Dedifferentiated amniotic fluid mesenchymal stem cell (primary cell): ENCODE measurements at regions not wholly inside any gene's neighbourhood (a gene's known extent, or its start where the extent isn't known, plus 50 kb on each side); places are given as distances from the start of the nearest gene placed in this dataset.
"Not testable (repeated sequence)": the region's sequence is repeated elsewhere in the genome, so short reads cannot be mapped to it uniquely, and the experiment has no call there.

ENCODE experiments used
- DNase-seq: peaks from one replicate; pipeline ENCODE4 v3.0.0-alpha.2; 2016; ENCODE audit errors: extremely low spot score

GRCh38 chr2:138271467-138271866, 230.1 kb upstream of the SPOPL start:
- no peak for DNase-seq

GRCh38 chr2:138272524-138273195, 228.9 kb upstream of the SPOPL start:
- no peak for DNase-seq

GRCh38 chr2:138273280-138273679, 228.3 kb upstream of the SPOPL start:
- not testable (repeated sequence) for DNase-seq

GRCh38 chr2:138274421-138275291, 226.9 kb upstream of the SPOPL start:
- no peak for DNase-seq

- DNase-seq = no peak
These were observed 226.3 kb upstream of the SPOPL start for GRCh38 chr2:138275292-138275690.

GRCh38 chr2:138275881-138276280, 225.7 kb upstream of the SPOPL start:
- DNase-seq = no peak

GRCh38 chr2:138276339-138276738, 225.2 kb upstream of the SPOPL start:
- no peak for DNase-seq

- no peak for DNase-seq
These were observed 224.5 kb upstream of the SPOPL start for GRCh38 chr2:138277062-138277461.

- DNase-seq = no peak
These were observed 221.7 kb upstream of the SPOPL start for GRCh38 chr2:138279871-138280270.

GRCh38 chr2:138280999-138281695, 220.4 kb upstream of the SPOPL start:
- DNase-seq = no peak

GRCh38 chr2:138282014-138282672, 219.4 kb upstream of the SPOPL start:
- DNase-seq = no peak

- no peak for DNase-seq
These were observed 209.8 kb upstream of the SPOPL start for GRCh38 chr2:138291805-138292204.

- DNase-seq = no peak
These were observed 208.5 kb upstream of the SPOPL start for GRCh38 chr2:138293045-138293444.

- DNase-seq = no peak
These were observed 208.0 kb upstream of the SPOPL start for GRCh38 chr2:138293549-138293948.

GRCh38 chr2:138294451-138294850, 207.1 kb upstream of the SPOPL start:
- DNase-seq = no peak

GRCh38 chr2:138296365-138296764, 205.2 kb upstream of the SPOPL start:
- DNase-seq = no peak

GRCh38 chr2:138298120-138298814, 203.3 kb upstream of the SPOPL start:
- no peak for DNase-seq

GRCh38 chr2:138298900-138299299, 202.7 kb upstream of the SPOPL start:
- DNase-seq = no peak

GRCh38 chr2:138306626-138307025, 194.9 kb upstream of the SPOPL start:
- DNase-seq = no peak

GRCh38 chr2:138307099-138307498, 194.5 kb upstream of the SPOPL start:
- DNase-seq = no peak

- DNase-seq = no peak
These were observed 191.8 kb upstream of the SPOPL start for GRCh38 chr2:138309760-138310159.
